ENCODE measurements at regions not wholly inside any gene's neighbourhood (a gene's known extent, or its start where the extent isn't known, plus 50 kb on each side); places are given as distances from the start of the nearest gene placed in this dataset.

- 91% methylated on average over 1 of the region's 1 CpG for WGBS
- H3K36me3 ChIP-seq (ENCODE audit: insufficient read depth) = no peaks in the 10 kb centered on the region
- no peak overlapping the region for H3K27ac ChIP-seq (ENCODE audit: low read depth)
- H3K4me1 ChIP-seq (ENCODE audit: insufficient read depth) = no peaks in the 10 kb centered on the region
- no peak for DNase-seq (ENCODE audit: extremely low spot score)
- H3K4me3 ChIP-seq (ENCODE audit: low read depth, low read length) = no peak overlapping the region
These were observed 144.1 kb downstream of the MIAT start for GRCh38 chr22:26801449-26801848.

- WGBS = 83% methylated on average over 4 of the region's 4 CpGs
- no peaks in the 10 kb centered on the region for H3K36me3 ChIP-seq (ENCODE audit: insufficient read depth)
- H3K27ac ChIP-seq (ENCODE audit: low read depth) = no peak overlapping the region
- DNase-seq (ENCODE audit: extremely low spot score) = no peak
- H3K4me1 ChIP-seq (ENCODE audit: insufficient read depth) = no peaks in the 10 kb centered on the region
- no peak overlapping the region for H3K4me3 ChIP-seq (ENCODE audit: low read depth, low read length)
These were observed 146.9 kb downstream of the MIAT start for GRCh38 chr22:26804315-26804714.

GRCh38 chr22:26804911-26805539 lies 147.6 kb downstream of the MIAT start:
- Histone ChIP-seq H3K4me1 (ENCODE audit: insufficient read depth) (no peaks in the 10 kb centered on the region), H3K36me3 (ENCODE audit: insufficient read depth) (no peaks in the 10 kb centered on the region), H3K27ac (ENCODE audit: low read depth) (no peak overlapping the region), H3K4me3 (ENCODE audit: low read depth, low read length) (no peak overlapping the region)
- 50% methylated on average over 12 of the region's 12 CpGs for WGBS
- no peak for DNase-seq (ENCODE audit: extremely low spot score)

GRCh38 chr22:26806445-26807175 lies 149.2 kb downstream of the MIAT start:
- DNase-seq (ENCODE audit: extremely low spot score) = no peak
- Histone ChIP-seq H3K27ac (ENCODE audit: low read depth) (no peak overlapping the region), H3K4me3 (ENCODE audit: low read depth, low read length) (no peak overlapping the region), H3K36me3 (ENCODE audit: insufficient read depth) (no peaks in the 10 kb centered on the region), H3K4me1 (ENCODE audit: insufficient read depth) (no peaks in the 10 kb centered on the region)
- 76% methylated on average over 14 of the region's 14 CpGs for WGBS

GRCh38 chr22:26811647-26811992 lies 154.2 kb downstream of the MIAT start:
- H3K4me3 ChIP-seq (ENCODE audit: low read depth, low read length) = no peak overlapping the region
- peak; percentile 46 for DNase-seq (ENCODE audit: extremely low spot score)
- no peaks in the 10 kb centered on the region for H3K4me1 ChIP-seq (ENCODE audit: insufficient read depth)
- 91% methylated on average over 4 of the region's 4 CpGs for WGBS
- H3K36me3 ChIP-seq (ENCODE audit: insufficient read depth) = no peaks in the 10 kb centered on the region
- no peak overlapping the region for H3K27ac ChIP-seq (ENCODE audit: low read depth)

- DNase-seq (ENCODE audit: extremely low spot score) = no peak
- H3K4me3 ChIP-seq (ENCODE audit: low read depth, low read length) = no peak overlapping the region
- no peaks in the 10 kb centered on the region for H3K36me3 ChIP-seq (ENCODE audit: insufficient read depth)
- no peaks in the 10 kb centered on the region for H3K4me1 ChIP-seq (ENCODE audit: insufficient read depth)
- H3K27ac ChIP-seq (ENCODE audit: low read depth) = no peak overlapping the region
These were observed 155.3 kb downstream of the MIAT start for GRCh38 chr22:26812731-26813130.

- Histone ChIP-seq H3K4me1 (ENCODE audit: insufficient read depth) (no peaks in the 10 kb centered on the region), H3K36me3 (ENCODE audit: insufficient read depth) (no peaks in the 10 kb centered on the region), H3K27ac (ENCODE audit: low read depth) (no peak overlapping the region), H3K4me3 (ENCODE audit: low read depth, low read length) (no peak overlapping the region)
- DNase-seq (ENCODE audit: extremely low spot score) = no peak
- 85% methylated on average over 4 of the region's 4 CpGs for WGBS
These were observed 159.3 kb downstream of the MIAT start for GRCh38 chr22:26816726-26817125.

GRCh38 chr22:26817926-26818325 lies 160.5 kb downstream of the MIAT start:
- no peak overlapping the region for H3K27ac ChIP-seq (ENCODE audit: low read depth)
- no peak for DNase-seq (ENCODE audit: extremely low spot score)
- no peaks in the 10 kb centered on the region for H3K4me1 ChIP-seq (ENCODE audit: insufficient read depth)
- no peaks in the 10 kb centered on the region for H3K36me3 ChIP-seq (ENCODE audit: insufficient read depth)
- no peak overlapping the region for H3K4me3 ChIP-seq (ENCODE audit: low read depth, low read length)
- 70% methylated on average over 4 of the region's 4 CpGs for WGBS

- Histone ChIP-seq H3K36me3 (ENCODE audit: insufficient read depth) (no peaks in the 10 kb centered on the region), H3K27ac (ENCODE audit: low read depth) (no peak overlapping the region), H3K4me3 (ENCODE audit: low read depth, low read length) (no peak overlapping the region), H3K4me1 (ENCODE audit: insufficient read depth) (no peaks in the 10 kb centered on the region)
- no peak for DNase-seq (ENCODE audit: extremely low spot score)
- 88% methylated on average over 4 of the region's 4 CpGs for WGBS
These were observed 164.5 kb downstream of the MIAT start for GRCh38 chr22:26821854-26822253.

GRCh38 chr22:26822313-26822712 lies 164.9 kb downstream of the MIAT start:
- WGBS = 52% methylated on average over 2 of the region's 2 CpGs
- Histone ChIP-seq H3K4me3 (ENCODE audit: low read depth, low read length) (no peak overlapping the region), H3K36me3 (ENCODE audit: insufficient read depth) (no peaks in the 10 kb centered on the region), H3K27ac (ENCODE audit: low read depth) (no peak overlapping the region), H3K4me1 (ENCODE audit: insufficient read depth) (no peaks in the 10 kb centered on the region)
- no peak for DNase-seq (ENCODE audit: extremely low spot score)

GRCh38 chr22:26823966-26824365 lies 166.6 kb downstream of the MIAT start:
- WGBS = 68% methylated on average over 6 of the region's 6 CpGs
- Histone ChIP-seq H3K4me3 (ENCODE audit: low read depth, low read length) (no peak overlapping the region), H3K27ac (ENCODE audit: low read depth) (no peak overlapping the region), H3K36me3 (ENCODE audit: insufficient read depth) (no peaks in the 10 kb centered on the region), H3K4me1 (ENCODE audit: insufficient read depth) (no peaks in the 10 kb centered on the region)
- DNase-seq (ENCODE audit: extremely low spot score) = no peak

- 66% methylated on average over 10 of the region's 10 CpGs for WGBS
- H3K36me3 ChIP-seq (ENCODE audit: insufficient read depth) = no peaks in the 10 kb centered on the region
- DNase-seq (ENCODE audit: extremely low spot score) = no peak
- no peaks in the 10 kb centered on the region for H3K4me1 ChIP-seq (ENCODE audit: insufficient read depth)
- H3K27ac ChIP-seq (ENCODE audit: low read depth) = no peak overlapping the region
- no peak overlapping the region for H3K4me3 ChIP-seq (ENCODE audit: low read depth, low read length)
These were observed 168.9 kb downstream of the MIAT start for GRCh38 chr22:26825960-26826935.

GRCh38 chr22:26827611-26828010 lies 170.2 kb downstream of the MIAT start:
- Histone ChIP-seq H3K36me3 (ENCODE audit: insufficient read depth) (no peaks in the 10 kb centered on the region), H3K27ac (ENCODE audit: low read depth) (no peak overlapping the region), H3K4me1 (ENCODE audit: insufficient read depth) (no peaks in the 10 kb centered on the region), H3K4me3 (ENCODE audit: low read depth, low read length) (no peak overlapping the region)
- 83% methylated on average over 4 of the region's 4 CpGs for WGBS
- no peak for DNase-seq (ENCODE audit: extremely low spot score)

GRCh38 chr22:26828311-26828710 lies 170.9 kb downstream of the MIAT start:
- H3K4me1 ChIP-seq (ENCODE audit: insufficient read depth) = no peaks in the 10 kb centered on the region
- H3K4me3 ChIP-seq (ENCODE audit: low read depth, low read length) = no peak overlapping the region
- no peak for DNase-seq (ENCODE audit: extremely low spot score)
- H3K27ac ChIP-seq (ENCODE audit: low read depth) = no peak overlapping the region
- no peaks in the 10 kb centered on the region for H3K36me3 ChIP-seq (ENCODE audit: insufficient read depth)
- 90% methylated on average over 3 of the region's 3 CpGs for WGBS
